Thyroid gland (tissue), 4 donors: ENCODE measurements at regions not wholly inside any gene's neighbourhood (a gene's known extent, or its start where the extent isn't known, plus 50 kb on each side); places are given as distances from the start of the nearest gene placed in this dataset.

ENCODE experiments used
- CTCF ChIP-seq, 6 experiments: fragments of 200-600 bp in 3 of 6; fragments of 450-650 bp in 3 of 6; sonication (generic) in 3 of 6; IDR thresholded peaks; one replicate each; pipeline ENCODE4 v1.5.1; 2016 to 2019; ENCODE audit warnings: antibody characterized with exemption in 6 of 6, mild to moderate bottlenecking in 2 of 6, inconsistent platforms in 1 of 6, moderate library complexity in 1 of 6
- POLR2A ChIP-seq, 2 donors: fragments of 450-650 bp; IDR thresholded peaks; one replicate each; pipeline ENCODE4 v1.6.1; 2017; ENCODE audit warnings: antibody characterized with exemption in 2 of 2, mild to moderate bottlenecking in 2 of 2, moderate library complexity in 1 of 2

- TF ChIP-seq CTCF (IDR thresholded peaks at IDR 0.05) (no peak), POLR2A (IDR thresholded peaks at IDR 0.05) (no peak)
These were observed 481.8 kb upstream of the TENM4 start for GRCh38 chr11:79922641-79923040.
